Astrocyte of the spinal cord (primary cell): ENCODE measurements at regions not wholly inside any gene's neighbourhood (a gene's known extent, or its start where the extent isn't known, plus 50 kb on each side); places are given as distances from the start of the nearest gene placed in this dataset.

Source experiments
- DNase-seq: peaks from one replicate; pipeline ENCODE4 v3.0.0; 2011; ENCODE audit warnings: low read depth, low spot score
- H3K4me3 ChIP-seq: 2 replicates; pipeline ENCODE4 v1.5.1; 2011; ENCODE audit warnings: low read depth, mild to moderate bottlenecking, low read length, moderate library complexity
- in situ Hi-C: cut with HindIII; loops from 2 replicates; pipeline ENCODE4 v1.10.0; 2017; ENCODE audit warnings: low sequenced_read_pairs
- TF ChIP-seq, protein P1 (sequence below): IDR thresholded peaks from 2 replicates; pipeline ENCODE4 v1.5.1; 2012; ENCODE audit warnings: low read depth, mild to moderate bottlenecking, low read length, inconsistent platforms

DNA sequence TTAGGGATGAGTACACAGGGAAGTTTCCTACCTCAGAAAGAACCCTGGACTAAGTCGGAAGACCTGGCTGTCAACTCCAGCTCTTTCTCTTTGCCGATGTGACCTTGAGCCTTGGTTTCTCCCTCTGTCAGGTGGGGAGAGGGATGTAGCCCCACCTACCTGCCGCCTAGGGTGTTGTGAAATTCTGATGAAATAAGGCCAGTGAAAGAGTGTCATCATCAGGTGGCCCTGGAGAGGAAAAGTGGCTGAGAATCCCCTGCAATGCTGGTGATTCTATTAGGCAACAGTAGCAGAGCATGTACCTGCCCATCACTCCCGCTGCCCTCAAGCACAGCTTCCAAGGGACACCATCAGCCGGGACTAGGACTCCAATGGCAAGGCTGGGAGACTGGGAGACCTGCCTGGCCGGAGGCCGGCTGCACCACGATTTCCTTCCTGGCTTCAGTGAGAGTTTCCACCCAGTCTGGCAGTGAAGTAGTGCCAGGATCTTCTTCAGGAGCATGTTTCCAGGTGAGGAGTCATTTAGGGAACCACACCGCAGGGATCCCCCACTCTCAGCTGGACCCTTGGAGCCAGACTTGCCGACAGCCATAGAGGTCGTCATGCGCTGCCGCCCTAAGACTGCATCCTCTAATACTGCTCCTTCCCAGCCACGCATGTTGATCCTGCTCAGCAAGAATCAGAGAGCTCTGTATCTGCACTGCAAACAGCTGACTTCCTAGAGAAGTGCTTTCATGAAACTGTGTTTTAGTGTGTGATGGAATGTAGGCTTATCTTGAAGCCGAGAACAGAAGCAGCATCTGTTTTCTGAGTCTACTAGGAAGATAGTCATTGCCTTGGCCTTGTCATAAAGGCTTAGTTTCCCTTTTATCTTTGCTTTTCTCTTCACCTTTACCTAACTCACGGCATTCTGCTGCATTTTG is 88.0 kb upstream of the F3 start:
- in situ Hi-C loops, result no loop called here
- DNase-seq, result no peak
- TF ChIP-seq, protein P1, sequence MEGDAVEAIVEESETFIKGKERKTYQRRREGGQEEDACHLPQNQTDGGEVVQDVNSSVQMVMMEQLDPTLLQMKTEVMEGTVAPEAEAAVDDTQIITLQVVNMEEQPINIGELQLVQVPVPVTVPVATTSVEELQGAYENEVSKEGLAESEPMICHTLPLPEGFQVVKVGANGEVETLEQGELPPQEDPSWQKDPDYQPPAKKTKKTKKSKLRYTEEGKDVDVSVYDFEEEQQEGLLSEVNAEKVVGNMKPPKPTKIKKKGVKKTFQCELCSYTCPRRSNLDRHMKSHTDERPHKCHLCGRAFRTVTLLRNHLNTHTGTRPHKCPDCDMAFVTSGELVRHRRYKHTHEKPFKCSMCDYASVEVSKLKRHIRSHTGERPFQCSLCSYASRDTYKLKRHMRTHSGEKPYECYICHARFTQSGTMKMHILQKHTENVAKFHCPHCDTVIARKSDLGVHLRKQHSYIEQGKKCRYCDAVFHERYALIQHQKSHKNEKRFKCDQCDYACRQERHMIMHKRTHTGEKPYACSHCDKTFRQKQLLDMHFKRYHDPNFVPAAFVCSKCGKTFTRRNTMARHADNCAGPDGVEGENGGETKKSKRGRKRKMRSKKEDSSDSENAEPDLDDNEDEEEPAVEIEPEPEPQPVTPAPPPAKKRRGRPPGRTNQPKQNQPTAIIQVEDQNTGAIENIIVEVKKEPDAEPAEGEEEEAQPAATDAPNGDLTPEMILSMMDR, result no peak
- H3K4me3 ChIP-seq, result no peak overlapping the region

DNA sequence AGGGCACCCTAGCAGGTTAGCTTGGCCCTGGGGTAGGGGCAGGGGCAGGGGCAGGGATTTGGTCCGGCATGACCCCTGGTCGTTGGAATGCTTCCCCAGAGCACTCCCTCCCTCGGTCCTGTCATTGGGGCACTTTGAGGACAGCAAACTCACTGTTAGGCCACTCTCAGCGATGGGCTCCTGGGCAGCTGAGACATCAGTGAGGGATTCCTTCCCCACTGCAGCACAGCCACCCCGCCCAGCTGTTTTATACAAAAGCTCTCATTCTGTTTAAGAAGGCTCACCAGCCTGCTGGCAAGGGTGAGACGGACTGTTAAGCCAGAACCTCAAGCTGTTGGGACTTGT is 86.9 kb upstream of the F3 start:
- DNase-seq, result no peak
- H3K4me3 ChIP-seq, result no peak overlapping the region
- in situ Hi-C loops, result no loop called here
- TF ChIP-seq, protein P1, result no peak

DNA sequence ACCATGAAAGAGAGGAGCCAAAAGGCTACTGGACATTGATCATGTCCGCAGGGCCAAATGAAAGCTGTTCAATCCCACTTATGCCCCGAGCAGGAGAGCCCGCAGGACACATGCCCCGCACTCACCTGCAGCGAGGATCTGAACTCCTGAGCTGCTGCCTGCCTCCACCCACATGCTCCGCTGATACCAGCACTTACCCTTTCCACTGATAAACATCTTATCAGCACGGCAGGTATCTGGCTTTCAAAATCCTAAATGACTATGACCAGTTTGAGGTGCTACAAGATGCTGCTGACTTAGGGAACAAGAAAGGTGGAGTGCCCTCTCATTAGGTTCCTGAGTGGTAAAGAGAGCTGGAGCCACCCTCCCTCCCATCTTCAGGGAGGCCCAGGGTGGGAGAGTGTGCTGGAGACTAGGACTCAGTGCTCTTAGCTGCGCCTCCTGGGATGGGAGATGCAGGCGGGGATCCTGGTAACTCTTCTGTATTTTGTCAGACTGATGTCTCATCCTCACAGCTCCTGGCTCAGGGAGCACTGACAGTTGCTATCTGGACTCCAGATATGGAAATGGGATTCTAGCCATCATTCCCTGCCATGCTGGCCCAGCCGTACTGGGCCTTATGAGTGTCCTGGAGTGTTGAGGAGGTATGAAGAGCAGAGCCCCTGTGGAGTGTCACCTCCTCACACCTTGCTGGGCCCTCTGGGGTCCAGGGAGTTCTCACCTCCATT is 86.4 kb upstream of the F3 start:
- DNase-seq, result no peak
- TF ChIP-seq, protein P1, result no peak
- in situ Hi-C loops, result no loop called here
- no peak overlapping the region for H3K4me3 ChIP-seq

DNA sequence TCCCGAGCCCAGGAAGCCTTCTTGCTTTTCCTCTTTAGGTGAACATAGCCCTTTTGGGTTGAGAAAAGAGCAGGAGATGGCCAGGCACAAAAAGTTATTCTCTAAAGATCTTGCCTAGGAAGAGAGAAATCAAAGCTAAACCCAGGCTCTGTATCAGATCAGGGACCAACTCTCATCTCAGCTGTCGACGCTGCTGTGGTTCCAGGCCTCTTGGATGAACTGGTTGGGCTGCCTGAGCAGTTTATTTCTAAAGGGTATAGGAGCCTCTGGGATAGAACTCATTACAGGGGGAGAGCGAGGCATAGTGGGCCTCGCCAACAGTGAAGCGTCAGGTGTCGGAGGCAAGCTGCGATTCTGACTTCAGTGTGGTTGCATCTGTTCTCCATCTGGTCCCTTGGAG is 82.6 kb upstream of the F3 start:
- H3K4me3 ChIP-seq, result no peak overlapping the region
- TF ChIP-seq, protein P1, result no peak
- in situ Hi-C loops, result no loop called here
- no peak for DNase-seq

DNA sequence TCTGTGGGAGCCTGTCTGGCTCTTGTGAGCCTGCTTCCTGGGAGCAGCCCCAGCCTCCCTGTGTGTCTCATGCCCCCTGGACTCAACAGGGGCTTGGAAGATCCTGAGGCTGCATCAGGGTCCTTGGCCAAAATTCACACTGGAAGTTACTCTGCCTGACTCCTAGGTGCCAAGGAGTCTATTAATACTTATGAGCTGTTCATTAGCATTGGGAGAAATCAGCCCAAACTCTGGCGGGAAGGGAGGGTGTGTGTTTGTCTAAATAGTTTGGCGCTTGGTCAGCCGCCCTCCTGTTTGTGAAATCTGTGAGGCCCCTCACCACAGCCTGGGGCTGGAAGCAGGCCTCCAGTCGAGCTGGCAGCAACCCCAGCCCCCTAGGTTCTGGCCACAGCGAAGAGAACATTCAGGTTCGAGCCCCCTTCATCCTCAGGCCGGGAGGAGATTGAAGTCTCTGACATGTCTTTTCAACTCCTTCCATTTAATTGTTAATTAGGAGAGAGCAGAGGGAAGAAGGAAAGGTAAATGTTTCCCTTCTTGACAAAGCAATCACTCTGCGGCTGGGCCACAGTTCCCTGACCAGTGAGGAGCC is 82.1 kb upstream of the F3 start:
- TF ChIP-seq, protein P1, result no peak
- no peak overlapping the region for H3K4me3 ChIP-seq
- in situ Hi-C loops, result no loop called here
- DNase-seq, result peak; percentile 63

DNA sequence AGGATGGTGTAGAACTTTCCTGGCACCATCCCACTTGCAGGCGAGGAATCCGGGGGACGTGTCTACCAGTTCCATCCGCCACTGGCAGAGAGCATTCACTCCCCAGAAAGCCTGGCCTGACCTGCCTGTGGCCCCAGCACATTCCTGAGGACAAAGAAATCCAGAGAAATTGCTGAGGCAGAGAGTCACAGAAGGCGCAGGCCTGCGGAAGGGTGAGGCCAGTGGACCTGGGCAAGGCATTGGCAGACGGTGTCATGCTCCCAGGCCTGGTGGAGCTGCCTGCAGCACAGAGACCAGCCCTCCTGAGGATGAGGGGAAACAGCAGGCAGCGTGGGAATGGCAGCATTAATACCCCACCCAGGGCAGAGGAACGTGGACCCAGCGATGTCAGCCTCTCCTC is 81.2 kb upstream of the F3 start:
- in situ Hi-C loops, result no loop called here
- no peak overlapping the region for H3K4me3 ChIP-seq
- peak; percentile 74 for DNase-seq
- TF ChIP-seq, protein P1, result no peak
